ENCODE measurements at regions not wholly inside any gene's neighbourhood (a gene's known extent, or its start where the extent isn't known, plus 50 kb on each side); places are given as distances from the start of the nearest gene placed in this dataset.

DNA sequence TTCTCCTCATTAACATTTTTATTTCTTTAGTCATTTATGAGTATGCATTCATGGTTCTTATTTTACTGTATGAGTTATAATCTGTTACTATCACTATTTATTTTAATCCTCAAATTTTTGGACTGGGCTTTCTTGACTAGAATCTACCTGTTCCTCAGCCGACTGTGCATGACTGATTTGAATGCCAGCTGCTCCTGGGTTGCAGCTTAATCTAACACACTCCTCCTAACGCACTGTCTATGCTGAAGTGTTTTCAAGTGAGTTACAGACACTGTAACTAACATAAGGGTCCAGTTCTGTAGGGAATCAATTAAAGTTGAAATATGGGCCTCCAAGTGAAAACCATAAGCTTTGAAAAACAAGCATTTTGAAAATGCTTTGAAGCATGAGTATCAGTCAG lies 137.4 kb upstream of the ARSJ start:
- TF ChIP-seq, protein P1, sequence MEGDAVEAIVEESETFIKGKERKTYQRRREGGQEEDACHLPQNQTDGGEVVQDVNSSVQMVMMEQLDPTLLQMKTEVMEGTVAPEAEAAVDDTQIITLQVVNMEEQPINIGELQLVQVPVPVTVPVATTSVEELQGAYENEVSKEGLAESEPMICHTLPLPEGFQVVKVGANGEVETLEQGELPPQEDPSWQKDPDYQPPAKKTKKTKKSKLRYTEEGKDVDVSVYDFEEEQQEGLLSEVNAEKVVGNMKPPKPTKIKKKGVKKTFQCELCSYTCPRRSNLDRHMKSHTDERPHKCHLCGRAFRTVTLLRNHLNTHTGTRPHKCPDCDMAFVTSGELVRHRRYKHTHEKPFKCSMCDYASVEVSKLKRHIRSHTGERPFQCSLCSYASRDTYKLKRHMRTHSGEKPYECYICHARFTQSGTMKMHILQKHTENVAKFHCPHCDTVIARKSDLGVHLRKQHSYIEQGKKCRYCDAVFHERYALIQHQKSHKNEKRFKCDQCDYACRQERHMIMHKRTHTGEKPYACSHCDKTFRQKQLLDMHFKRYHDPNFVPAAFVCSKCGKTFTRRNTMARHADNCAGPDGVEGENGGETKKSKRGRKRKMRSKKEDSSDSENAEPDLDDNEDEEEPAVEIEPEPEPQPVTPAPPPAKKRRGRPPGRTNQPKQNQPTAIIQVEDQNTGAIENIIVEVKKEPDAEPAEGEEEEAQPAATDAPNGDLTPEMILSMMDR (conservative IDR thresholded peaks at IDR 0.05) = no peak
- no peak for TF ChIP-seq ZFX (IDR thresholded peaks at IDR 0.05)
